ENCODE measurements at regions not wholly inside any gene's neighbourhood (a gene's known extent, or its start where the extent isn't known, plus 50 kb on each side); places are given as distances from the start of the nearest gene placed in this dataset.

- TF ChIP-seq CTCF (optimal IDR thresholded peaks at IDR 0.05 in 1 of 3, IDR thresholded peaks at IDR 0.05 in 1 of 3, conservative IDR thresholded peaks at IDR 0.05 in 1 of 3; ENCODE audit: extremely low read depth in 1 of 3, insufficient read depth in 2 of 3, low read length in 3 of 3) (no peak), EZH2 (IDR thresholded peaks at IDR 0.05; ENCODE audit: low read length) (no peak)
Measured at GRCh38 chr3:28863186-28863585, 417.7 kb upstream of the RBMS3 start.

Measured in keratinocyte (primary cell).